Colonic mucosa (tissue), 4 donors: ENCODE measurements at regions not wholly inside any gene's neighbourhood (a gene's known extent, or its start where the extent isn't known, plus 50 kb on each side); places are given as distances from the start of the nearest gene placed in this dataset.
"Not testable (repeated sequence)": the region's sequence is repeated elsewhere in the genome, so short reads cannot be mapped to it uniquely, and the experiment has no call there.

Source experiments
- DNase-seq: peaks from one replicate; pipeline ENCODE4 v3.0.0-alpha.2; 2020
- H3K27ac ChIP-seq: fragments of 200-600 bp; one replicate; pipeline ENCODE4 v1.8.0; 2021
- H3K27me3 ChIP-seq: fragments of 200-600 bp; one replicate; pipeline ENCODE4 v1.8.0; 2021
- H3K36me3 ChIP-seq: fragments of 200-600 bp; one replicate; pipeline ENCODE4 v1.8.0; 2021
- H3K4me1 ChIP-seq: fragments of 200-600 bp; one replicate; pipeline ENCODE4 v1.8.0; 2021; ENCODE audit warnings: mild to moderate bottlenecking
- H3K4me3 ChIP-seq: fragments of 200-600 bp; one replicate; pipeline ENCODE4 v1.8.0; 2021
- H3K9ac ChIP-seq, 2 donors: one replicate each; pipeline ENCODE4 v1.7.0; 2013; ENCODE audit warnings: control low read depth in 2 of 2, low read depth in 2 of 2, low read length in 2 of 2
- H3K9me3 ChIP-seq: fragments of 200-600 bp; one replicate; pipeline ENCODE4 v1.8.0; 2021
- CTCF ChIP-seq: fragments of 200-600 bp; IDR thresholded peaks from one replicate; pipeline ENCODE4 v1.8.0; 2022; ENCODE audit warnings: antibody characterized with exemption, mild to moderate bottlenecking
- intact Hi-C: fragments of 100-400 bp; cut with DNase I; formaldehyde crosslinking; loops from one replicate; pipeline ENCODE4 v1.14.1; 2022
- donor health status: healthy.
- donor health status: DM: no; HTN: no; CAD: no.
- donor health status: DM: no; HTN: no; CAD: no.

GRCh38 chr16:59116744-59117143, 382.6 kb upstream of the GOT2 start:
- no peaks in the 10 kb centered on the region for H3K27me3 ChIP-seq
- H3K4me1 ChIP-seq = no peaks in the 10 kb centered on the region
- no peak overlapping the region for H3K4me3 ChIP-seq
- no peak for DNase-seq
- intact Hi-C loops = no loop called here
- no peak for TF ChIP-seq CTCF
- H3K27ac ChIP-seq = no peak overlapping the region
- no peaks in the 10 kb centered on the region for H3K36me3 ChIP-seq
- no peak overlapping the region for H3K9ac ChIP-seq
- H3K9me3 ChIP-seq = no peaks in the 10 kb centered on the region

- Histone ChIP-seq H3K36me3 (no peaks in the 10 kb centered on the region), H3K4me3 (no peak overlapping the region), H3K27me3 (no peaks in the 10 kb centered on the region), H3K9ac (no peak overlapping the region), H3K27ac (no peak overlapping the region), H3K9me3 (no peaks in the 10 kb centered on the region), H3K4me1 (no peaks in the 10 kb centered on the region)
- intact Hi-C loops = no loop called here
- no peak for TF ChIP-seq CTCF
- DNase-seq = no peak
Measured at GRCh38 chr16:59114790-59115189, 380.7 kb upstream of the GOT2 start.

GRCh38 chr16:59113004-59113670, 379.0 kb upstream of the GOT2 start:
- no peaks in the 10 kb centered on the region for H3K4me1 ChIP-seq
- H3K9ac ChIP-seq = no peak overlapping the region
- no peak overlapping the region for H3K27ac ChIP-seq
- DNase-seq = no peak
- no peaks in the 10 kb centered on the region for H3K9me3 ChIP-seq
- H3K36me3 ChIP-seq = no peaks in the 10 kb centered on the region
- no peak for TF ChIP-seq CTCF
- intact Hi-C loops = no loop called here
- no peaks in the 10 kb centered on the region for H3K27me3 ChIP-seq
- H3K4me3 ChIP-seq = no peak overlapping the region

- Histone ChIP-seq H3K27me3 (no peaks in the 10 kb centered on the region), H3K4me3 (no peak overlapping the region), H3K27ac (no peak overlapping the region), H3K4me1 (no peaks in the 10 kb centered on the region), H3K36me3 (no peaks in the 10 kb centered on the region), H3K9ac (no peak overlapping the region), H3K9me3 (no peaks in the 10 kb centered on the region)
- TF ChIP-seq CTCF = no peak
- intact Hi-C loops = no loop called here
- DNase-seq = no peak
Measured at GRCh38 chr16:59111280-59111679, 377.2 kb upstream of the GOT2 start.

GRCh38 chr16:59108374-59108773, 374.3 kb upstream of the GOT2 start:
- Histone ChIP-seq H3K36me3 (no peaks in the 10 kb centered on the region), H3K4me1 (no peaks in the 10 kb centered on the region), H3K9ac (no peak overlapping the region), H3K27ac (no peak overlapping the region), H3K27me3 (no peaks in the 10 kb centered on the region), H3K4me3 (no peak overlapping the region), H3K9me3 (no peaks in the 10 kb centered on the region)
- intact Hi-C loops = no loop called here
- no peak for TF ChIP-seq CTCF
- DNase-seq = no peak

GRCh38 chr16:59096682-59097081, 362.6 kb upstream of the GOT2 start:
- intact Hi-C loops, H3K9ac ChIP-seq, H3K36me3 ChIP-seq, DNase-seq, H3K4me1 ChIP-seq, H3K27me3 ChIP-seq, H3K27ac ChIP-seq, H3K9me3 ChIP-seq, H3K4me3 ChIP-seq: not testable (repeated sequence)
